ENCODE measurements at regions not wholly inside any gene's neighbourhood (a gene's known extent, or its start where the extent isn't known, plus 50 kb on each side); places are given as distances from the start of the nearest gene placed in this dataset.

- TF ChIP-seq CTCF (IDR thresholded peaks at IDR 0.05) (no peak), POLR2A (IDR thresholded peaks at IDR 0.05) (no peak)
Measured at GRCh38 chr11:38582756-38583155, 1984.7 kb upstream of the RAG2 start.
